ENCODE measurements at regions not wholly inside any gene's neighbourhood (a gene's known extent, or its start where the extent isn't known, plus 50 kb on each side); places are given as distances from the start of the nearest gene placed in this dataset.
"Not testable (repeated sequence)": the region's sequence is repeated elsewhere in the genome, so short reads cannot be mapped to it uniquely, and the experiment has no call there.

DNA sequence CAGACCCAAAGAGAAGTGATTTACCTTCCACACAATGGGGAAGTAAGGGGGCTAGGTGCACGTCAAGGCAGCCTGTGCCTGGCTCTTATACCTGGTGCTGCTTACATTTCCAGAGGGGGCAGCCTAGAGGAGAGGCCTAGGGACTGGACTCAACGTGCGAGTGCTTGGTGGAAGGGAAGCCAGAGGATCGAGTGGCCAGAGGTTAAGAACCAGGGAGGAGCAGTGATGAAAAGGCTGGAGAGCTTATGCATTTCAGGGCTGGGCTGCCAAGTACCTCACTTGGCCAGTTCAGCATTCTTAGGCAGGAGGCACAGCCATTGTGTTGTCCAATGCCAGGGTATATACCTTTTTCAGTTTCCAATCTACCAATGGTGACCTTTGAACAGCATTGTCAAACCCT, 77.4 kb downstream of the LAT start:
- TF ChIP-seq, protein P1, sequence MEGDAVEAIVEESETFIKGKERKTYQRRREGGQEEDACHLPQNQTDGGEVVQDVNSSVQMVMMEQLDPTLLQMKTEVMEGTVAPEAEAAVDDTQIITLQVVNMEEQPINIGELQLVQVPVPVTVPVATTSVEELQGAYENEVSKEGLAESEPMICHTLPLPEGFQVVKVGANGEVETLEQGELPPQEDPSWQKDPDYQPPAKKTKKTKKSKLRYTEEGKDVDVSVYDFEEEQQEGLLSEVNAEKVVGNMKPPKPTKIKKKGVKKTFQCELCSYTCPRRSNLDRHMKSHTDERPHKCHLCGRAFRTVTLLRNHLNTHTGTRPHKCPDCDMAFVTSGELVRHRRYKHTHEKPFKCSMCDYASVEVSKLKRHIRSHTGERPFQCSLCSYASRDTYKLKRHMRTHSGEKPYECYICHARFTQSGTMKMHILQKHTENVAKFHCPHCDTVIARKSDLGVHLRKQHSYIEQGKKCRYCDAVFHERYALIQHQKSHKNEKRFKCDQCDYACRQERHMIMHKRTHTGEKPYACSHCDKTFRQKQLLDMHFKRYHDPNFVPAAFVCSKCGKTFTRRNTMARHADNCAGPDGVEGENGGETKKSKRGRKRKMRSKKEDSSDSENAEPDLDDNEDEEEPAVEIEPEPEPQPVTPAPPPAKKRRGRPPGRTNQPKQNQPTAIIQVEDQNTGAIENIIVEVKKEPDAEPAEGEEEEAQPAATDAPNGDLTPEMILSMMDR (IDR thresholded peaks at IDR 0.05), result not testable (repeated sequence)
- TF ChIP-seq POLR2A (IDR thresholded peaks at IDR 0.05), result not testable (repeated sequence)

Data from uterus (tissue), 2 donors.